GM19023 (cell line): ENCODE measurements at regions not wholly inside any gene's neighbourhood (a gene's known extent, or its start where the extent isn't known, plus 50 kb on each side); places are given as distances from the start of the nearest gene placed in this dataset.
"Not testable (repeated sequence)": the region's sequence is repeated elsewhere in the genome, so short reads cannot be mapped to it uniquely, and the experiment has no call there.

Source experiments
- ATAC-seq: cut with Tn5 transposase; IDR thresholded peaks from one replicate; pipeline ENCODE4 v1.9.1; 2021; ENCODE audit warnings: mild to moderate bottlenecking, moderate library complexity; ENCODE audit not compliant: unreplicated experiment

DNA sequence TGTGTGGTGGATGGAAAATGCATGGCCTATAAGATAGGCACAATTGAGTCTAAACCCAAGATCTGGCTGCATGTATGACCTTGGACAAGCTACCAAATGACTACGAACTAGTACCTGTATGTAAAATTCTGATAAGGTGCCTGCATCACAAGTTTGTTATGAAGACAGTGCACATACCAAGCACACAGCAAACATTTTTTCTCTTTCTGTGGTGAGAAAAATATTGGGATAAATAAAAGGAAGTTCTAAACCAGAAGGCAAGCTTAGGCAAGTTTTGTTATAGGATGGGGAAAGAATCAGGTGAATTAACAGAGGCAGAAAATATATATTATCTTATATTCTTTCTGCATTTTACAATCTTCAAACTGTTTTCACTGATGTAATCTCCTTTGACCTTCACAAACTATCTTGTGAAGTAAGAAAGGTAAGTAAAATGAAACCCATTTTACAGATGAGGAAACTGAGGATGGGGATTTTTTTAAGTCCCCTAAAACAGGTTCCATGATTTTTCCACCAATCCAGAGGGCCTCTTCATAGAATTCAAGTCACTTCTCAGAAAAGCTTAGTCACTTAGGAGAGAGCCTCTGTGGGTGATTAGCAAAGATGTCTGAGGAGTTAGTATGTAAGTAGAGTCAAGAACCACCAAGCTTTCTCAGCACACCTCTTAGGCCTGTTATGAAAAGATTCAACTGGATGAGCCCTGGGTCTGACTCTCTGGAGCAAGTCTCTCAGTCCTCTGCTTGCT lies 132.0 kb upstream of the RAP1B start:
- ATAC-seq: no peak

DNA sequence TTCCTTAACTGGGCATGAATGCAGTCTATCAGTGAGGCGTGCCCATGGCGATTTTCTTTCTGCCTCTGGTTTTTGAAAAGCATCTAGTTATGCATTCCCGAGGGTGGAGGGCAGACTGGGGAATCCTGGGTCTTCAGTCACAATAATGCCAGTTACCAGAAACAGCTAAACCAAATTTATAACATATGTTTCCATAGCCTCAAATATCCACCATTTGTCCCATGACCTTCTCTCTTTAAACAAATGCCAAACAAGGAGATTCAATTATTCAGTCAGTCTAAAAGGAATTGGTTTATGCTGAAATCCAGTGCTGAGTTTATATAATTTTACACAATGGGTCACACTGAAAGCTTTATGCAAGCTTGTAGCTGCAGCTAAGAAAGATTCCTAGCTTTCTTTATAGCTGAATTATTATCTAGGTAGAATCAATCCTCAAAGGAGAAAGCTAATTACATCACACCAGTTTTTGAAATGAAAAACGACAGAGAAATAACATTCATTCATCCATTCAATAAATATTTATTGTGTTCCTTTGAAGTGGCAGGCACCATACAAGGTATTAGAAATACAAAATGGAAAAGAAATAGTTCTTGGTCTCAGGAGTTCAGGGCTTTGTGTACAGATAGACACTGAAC lies 131.3 kb upstream of the RAP1B start:
- no peak for ATAC-seq

- no peak for ATAC-seq
Measured at GRCh38 chr12:68479896-68480291, 130.8 kb upstream of the RAP1B start.

DNA sequence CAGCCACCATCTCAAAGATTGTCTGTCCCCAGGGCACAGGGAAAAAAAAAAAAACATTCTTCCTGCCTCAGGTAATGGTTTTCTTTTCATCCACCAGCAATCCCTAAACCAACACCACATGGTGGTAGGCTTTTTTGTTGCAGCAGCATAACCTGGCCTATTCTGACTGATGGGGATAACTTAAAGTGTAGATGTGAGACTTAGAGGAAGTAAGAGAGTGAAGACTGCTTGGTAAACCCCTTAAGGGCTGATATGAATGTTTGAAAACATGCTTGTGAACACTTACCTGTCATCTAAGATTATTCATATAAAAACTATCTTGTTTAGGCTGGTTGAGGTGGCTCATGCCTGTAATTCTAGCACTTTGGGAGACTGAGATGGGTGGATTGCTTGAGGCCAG lies 130.2 kb upstream of the RAP1B start:
- ATAC-seq: no peak

GRCh38 chr12:68481181-68481941 lies 129.3 kb upstream of the RAP1B start:
- ATAC-seq: peak; percentile 42

GRCh38 chr12:68482014-68482413 lies 128.7 kb upstream of the RAP1B start:
- no peak for ATAC-seq

DNA sequence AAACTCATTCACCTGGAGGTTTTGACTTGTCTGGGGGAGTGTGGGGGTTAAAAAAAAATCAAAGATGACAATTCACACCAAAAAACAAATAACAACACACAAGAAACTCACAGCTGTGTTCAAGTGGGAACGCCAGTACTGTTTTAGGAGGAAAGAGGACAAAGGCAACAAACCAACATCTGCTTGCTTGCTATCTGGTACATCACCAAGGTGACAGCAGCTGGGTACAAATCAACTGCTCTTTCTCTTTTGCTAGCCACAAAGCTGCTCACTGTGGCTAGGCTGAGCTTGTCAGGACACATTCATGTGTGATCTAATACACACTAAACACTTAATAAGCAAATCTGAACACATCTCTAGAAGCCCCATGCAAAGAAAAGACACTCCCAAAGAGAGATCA lies 128.0 kb upstream of the RAP1B start:
- peak; percentile 88 for ATAC-seq

GRCh38 chr12:68483592-68484383 lies 126.9 kb upstream of the RAP1B start:
- no peak for ATAC-seq

GRCh38 chr12:68484578-68484977 lies 126.1 kb upstream of the RAP1B start:
- not testable (repeated sequence) for ATAC-seq

- not testable (repeated sequence) for ATAC-seq
Measured at GRCh38 chr12:68486449-68486848, 124.2 kb upstream of the RAP1B start.

DNA sequence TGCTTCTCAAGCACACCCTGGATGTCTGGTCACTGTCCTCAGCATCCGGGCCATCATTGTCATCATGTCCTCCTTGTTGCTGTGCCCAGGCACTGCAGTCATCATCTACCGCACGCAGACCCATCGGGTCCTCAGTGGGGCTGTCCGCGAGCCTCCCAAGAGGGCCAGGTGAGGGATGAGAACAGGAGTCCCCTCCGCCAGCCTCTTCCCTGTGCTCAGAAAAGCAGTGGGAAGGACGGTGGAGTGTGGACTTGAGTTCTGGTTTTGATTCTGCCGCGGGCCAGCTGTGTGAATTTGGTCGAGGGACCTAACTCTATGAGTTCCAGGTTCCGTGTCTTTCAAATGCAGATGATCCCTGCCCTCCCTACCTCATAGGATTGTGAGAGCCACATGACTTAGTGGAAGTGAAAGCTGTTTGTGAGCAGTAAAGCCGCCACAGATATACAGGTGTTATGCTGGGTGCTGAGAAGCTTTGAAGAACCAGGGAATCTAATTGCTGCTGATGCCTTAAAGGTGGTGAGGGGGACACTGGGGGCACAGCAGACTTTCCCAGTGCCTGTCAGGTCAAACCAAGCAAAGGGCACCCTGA lies 122.9 kb upstream of the RAP1B start:
- no peak for ATAC-seq

DNA sequence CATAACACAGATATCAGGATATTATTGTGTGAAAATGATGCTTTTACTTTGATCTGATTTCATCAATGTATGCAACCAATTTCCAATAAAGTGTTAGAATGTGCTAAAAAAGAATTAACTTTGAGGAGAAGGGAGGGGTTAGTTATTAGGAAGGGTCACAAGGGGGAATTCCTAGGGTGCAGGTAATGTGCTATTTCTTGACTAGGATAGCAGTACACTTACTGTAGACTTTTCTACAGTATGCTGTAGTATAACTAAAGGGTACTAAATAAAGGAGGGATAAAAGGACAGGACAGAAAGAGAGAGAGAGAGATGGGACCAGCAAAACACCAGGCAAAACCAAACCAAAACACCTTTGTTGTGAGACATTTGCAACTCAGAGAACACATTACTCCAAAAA lies 121.4 kb upstream of the RAP1B start:
- no peak for ATAC-seq

DNA sequence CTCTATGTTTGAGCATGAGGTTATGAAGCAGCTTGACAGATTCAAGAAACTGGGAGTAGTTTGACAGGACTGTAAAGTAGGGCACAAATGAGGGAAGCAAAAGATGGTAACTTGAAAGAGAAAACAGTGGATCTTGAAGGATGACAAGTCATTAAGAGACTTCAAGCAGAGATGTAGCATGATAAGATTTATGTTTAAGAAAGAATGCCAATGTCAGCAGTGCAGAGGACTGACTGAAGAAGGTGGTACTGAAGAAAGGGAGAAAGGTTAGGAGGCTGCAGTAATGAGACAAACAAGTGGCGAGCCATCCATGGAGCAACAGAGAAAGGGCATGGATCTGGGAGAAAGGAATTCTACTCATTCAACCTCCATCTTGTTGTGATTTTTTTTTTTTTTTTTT lies 120.2 kb upstream of the RAP1B start:
- no peak for ATAC-seq

DNA sequence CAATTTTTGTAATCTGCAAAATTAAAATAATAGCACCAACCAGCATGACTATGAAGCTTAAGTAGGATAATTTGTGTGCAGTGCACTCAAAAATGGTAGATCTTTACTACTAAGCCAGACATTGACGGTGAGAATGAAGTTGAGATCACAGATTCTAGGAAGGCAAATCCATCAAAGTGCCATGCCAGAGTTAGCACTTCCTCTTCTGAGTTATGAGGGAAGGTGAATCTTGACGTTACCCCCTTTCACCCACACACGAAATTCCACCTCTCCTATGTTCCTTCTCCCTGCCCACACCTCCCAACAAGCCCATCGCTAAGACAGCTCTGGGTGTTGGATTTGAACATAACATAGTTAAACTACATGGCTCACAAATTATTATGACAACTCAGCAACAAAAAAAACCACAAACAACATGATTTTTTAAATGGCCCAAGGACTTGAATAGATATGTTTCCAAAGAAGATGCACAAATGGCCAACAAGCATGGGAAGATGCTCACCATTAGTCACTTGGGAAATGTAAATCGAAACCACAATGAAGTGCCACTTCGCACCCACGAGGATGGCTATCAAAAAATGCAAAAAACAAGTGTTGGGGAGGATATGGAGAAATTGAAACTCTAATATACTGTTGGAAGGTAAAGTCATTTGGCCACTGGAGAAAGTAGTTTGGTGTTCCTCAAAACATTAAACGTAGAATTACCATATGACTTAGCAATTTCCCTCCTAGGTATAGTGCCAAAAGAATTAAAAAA lies 119.3 kb upstream of the RAP1B start:
- no peak for ATAC-seq

- no peak for ATAC-seq
Measured at GRCh38 chr12:68495336-68496070, 115.2 kb upstream of the RAP1B start.

DNA sequence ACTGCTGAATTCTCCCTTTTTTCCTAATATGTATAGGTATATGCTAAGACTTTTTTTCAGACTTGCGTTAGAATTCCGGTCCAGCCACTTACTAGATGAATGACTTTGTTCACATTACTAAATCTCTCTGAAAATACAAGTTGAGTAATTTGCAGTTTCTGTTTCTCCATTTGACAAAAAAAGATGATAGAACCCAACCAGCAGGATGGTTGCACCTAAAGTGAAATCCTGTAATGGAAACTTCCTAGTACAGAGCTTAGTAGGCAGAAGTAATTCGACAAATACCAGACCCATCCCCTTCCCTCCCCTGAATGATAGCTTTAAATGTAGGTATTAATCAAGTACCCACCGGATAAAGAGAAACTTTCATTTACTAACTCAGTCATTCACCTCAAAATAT lies 113.6 kb upstream of the RAP1B start:
- ATAC-seq: no peak

DNA sequence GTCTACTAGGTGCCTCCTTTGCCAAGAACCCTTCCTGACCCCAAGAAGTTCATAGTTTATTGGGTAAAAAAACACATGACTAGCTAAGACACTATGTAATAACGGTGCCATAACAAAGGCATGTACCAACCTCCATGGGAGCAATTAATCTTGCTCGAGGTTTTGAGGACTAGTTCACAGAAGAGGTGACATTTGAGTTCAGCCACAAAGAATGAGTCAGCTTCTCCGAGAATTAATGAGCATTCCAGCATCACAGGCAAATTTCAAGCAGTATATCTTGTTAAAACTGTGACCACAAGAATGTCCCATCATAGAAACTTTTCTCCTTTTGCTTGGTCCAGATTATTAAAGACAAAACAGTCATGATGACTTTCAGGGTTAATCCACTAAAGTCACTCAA lies 113.0 kb upstream of the RAP1B start:
- no peak for ATAC-seq

- ATAC-seq: no peak
Measured at GRCh38 chr12:68498736-68499135, 112.0 kb upstream of the RAP1B start.

DNA sequence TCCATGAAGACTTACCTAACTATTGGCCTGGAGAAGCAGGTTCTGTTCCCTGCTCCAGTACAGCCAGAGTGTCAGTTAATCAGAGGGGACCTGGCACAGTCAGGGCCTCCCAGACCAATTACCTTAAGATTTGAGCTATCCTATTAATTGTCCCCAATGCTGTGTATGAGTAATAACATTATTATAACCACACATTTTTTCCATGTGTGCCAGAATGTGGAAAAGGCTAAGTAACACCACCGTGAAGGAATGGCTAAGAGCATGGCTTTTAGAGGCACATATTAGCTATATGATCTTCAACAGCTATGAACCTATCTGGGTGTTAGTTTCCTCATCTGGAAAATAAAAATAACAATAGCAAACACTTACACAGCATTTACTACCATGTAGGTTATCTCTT lies 111.1 kb upstream of the RAP1B start:
- no peak for ATAC-seq
